HG03469 (cell line): ENCODE measurements at regions not wholly inside any gene's neighbourhood (a gene's known extent, or its start where the extent isn't known, plus 50 kb on each side); places are given as distances from the start of the nearest gene placed in this dataset.

Experiments used
- ATAC-seq: cut with Tn5 transposase; IDR thresholded peaks from one replicate; pipeline ENCODE4 v1.9.1; 2021; ENCODE audit warnings: mild to moderate bottlenecking, moderate library complexity, moderate number of reproducible peaks; ENCODE audit not compliant: unreplicated experiment

GRCh38 chr1:221150996-221151395 lies 271.8 kb downstream of the HLX start:
- no peak for ATAC-seq

GRCh38 chr1:221154932-221155331 lies 275.7 kb downstream of the HLX start:
- ATAC-seq, result no peak

DNA sequence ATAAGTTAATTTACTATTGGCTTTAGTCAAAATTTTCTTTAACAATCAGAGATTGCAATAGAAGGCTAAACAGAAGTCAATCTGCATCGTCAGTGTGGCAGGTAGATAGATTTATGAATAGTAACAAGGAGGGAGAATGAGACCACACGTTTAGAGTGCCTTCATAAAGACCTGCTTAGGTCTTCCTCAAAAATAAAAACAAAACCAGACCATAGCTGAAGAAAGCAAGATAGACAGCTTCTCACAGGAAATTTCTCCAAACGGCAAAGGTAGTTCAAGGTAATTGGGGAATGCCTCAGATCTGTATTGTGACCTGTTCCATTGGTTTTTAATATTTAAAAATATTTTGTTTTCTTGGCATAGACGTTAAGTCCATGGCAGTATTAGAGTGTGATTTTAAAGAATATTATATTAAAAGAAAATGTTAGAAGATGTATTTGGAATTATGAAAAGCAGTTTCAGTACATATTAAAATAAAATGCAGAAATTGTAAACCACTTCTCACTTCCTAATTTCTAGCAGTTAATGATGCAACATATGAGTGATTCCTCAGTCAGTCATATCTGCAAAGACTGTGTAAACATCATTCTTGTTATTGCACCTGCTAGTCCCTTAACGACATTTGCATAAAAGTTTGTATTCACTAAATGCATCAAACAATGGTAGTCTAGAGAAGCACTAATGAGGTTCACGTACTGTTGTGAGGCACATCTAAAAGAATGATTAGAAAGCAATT lies 278.0 kb downstream of the HLX start:
- peak; percentile 97 for ATAC-seq

- no peak for ATAC-seq
Measured at GRCh38 chr1:221159608-221160007, 280.4 kb downstream of the HLX start.

- ATAC-seq, result no peak
Measured at GRCh38 chr1:221161571-221162041, 282.4 kb downstream of the HLX start.

DNA sequence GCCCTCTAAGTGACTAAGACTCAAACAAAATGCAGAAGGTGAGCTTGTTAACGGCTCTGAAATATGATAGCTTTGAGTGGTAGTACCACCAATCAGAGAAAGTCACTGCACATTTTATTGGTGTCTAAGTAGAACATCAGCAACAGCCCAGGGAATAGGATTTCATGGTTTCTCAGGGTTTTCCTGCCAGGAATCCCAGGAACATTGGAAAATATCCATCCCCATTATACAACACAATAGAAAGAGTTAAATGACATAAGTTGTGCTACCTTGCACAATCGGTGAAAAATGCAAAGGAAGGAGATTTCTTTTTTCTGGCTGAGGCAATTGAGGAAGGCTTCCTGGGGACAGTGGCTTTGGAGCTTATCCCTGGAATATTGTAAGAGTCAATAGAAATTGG lies 283.1 kb downstream of the HLX start:
- ATAC-seq, result no peak

- ATAC-seq, result no peak
Measured at GRCh38 chr1:221162939-221163338, 283.7 kb downstream of the HLX start.

DNA sequence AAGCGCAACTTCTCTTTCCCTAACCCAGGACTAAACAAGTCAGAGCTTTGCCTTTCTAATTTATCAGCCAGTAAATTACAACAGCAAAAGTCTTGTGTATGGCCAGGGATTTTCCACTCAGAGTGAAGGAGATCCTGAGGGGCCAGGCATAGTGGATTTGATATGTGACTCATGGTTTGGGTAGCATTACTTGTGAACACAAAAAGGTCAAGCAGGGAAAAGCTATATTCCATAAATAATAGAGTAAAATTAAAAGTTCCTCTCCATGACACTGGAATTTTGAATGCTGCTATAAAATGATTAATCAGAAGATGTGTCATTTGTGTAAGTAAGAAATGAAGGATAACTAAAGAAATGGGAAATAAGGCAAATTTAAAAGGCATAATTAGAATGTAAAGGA lies 284.8 kb downstream of the HLX start:
- ATAC-seq, result no peak

- ATAC-seq, result no peak
Measured at GRCh38 chr1:221164951-221165838, 286.0 kb downstream of the HLX start.

GRCh38 chr1:221165839-221166500 lies 286.7 kb downstream of the HLX start:
- ATAC-seq, result no peak

DNA sequence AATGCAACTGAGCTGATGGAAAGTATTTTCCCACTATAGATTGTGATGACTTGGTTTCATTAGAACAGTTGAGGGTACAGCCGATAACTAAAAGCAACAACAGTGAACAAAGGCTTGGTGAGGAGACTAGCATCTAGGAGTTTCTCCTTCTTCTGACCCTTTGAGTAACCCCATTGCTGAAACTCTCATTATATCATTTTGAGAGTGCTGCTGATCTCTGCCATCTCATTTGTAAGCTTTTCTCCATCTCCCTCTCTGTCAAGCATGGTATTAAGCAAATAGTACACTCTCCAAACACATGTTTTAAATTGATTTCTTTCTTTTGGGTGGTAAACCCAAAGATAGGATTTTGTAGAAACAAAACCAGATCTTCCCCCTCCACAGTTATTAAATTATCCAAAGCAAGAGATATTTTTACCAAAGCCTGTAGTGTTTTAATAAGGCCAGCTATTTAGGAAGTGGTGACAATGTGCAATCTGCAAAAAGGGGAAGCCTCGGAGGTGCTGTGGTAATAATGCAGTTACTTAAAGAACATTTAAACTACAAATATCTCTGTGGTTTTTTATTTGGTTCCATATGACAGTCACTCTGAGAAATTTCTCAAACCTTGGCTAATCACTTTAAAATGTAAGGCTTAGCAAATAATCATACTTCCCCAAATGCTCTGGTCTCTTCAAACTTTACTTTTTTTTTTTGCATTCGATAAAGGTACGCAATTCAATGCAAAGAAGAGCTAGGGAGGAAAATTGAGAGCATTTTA lies 287.5 kb downstream of the HLX start:
- ATAC-seq, result peak; percentile 93

GRCh38 chr1:221169447-221169889 lies 290.2 kb downstream of the HLX start:
- no peak for ATAC-seq

DNA sequence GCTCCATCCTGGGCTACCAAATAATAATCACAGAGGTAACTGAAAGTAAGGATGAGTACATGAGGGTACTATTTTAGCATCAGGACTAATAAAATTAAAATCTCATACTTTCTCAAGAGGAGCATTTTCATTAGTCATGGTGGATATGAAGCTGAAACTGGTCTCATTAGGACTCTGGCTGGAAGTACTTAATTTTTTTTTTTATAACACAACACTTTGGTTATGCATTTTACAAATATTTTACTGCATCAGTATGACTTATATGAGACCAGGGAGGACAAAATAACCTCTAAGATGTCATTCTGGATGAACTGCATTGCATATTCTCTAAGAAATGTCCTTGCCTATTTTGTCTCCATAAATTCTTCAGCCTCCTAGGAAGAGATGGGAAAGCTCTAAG lies 290.9 kb downstream of the HLX start:
- ATAC-seq, result no peak

- no peak for ATAC-seq
Measured at GRCh38 chr1:221171768-221172167, 292.5 kb downstream of the HLX start.

DNA sequence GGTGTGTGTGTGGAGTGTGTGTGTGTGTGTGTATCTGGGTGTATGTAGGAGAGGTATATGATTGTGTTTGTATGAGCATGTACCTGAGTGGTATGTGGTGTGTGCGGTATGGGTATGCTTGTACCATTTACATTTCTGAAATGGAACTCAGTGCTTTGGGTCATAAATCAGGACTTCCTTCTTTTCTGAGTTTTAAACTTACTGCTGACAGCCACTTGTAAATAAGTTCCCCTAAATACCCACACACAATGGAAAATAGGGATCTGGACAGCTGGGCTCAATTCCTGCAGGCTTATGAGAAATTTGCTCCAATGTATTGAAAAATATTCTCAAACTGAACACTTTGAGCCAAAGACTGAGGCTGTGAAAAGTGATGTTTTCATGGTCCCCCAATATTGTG lies 293.6 kb downstream of the HLX start:
- no peak for ATAC-seq

GRCh38 chr1:221174330-221174993 lies 295.2 kb downstream of the HLX start:
- no peak for ATAC-seq

DNA sequence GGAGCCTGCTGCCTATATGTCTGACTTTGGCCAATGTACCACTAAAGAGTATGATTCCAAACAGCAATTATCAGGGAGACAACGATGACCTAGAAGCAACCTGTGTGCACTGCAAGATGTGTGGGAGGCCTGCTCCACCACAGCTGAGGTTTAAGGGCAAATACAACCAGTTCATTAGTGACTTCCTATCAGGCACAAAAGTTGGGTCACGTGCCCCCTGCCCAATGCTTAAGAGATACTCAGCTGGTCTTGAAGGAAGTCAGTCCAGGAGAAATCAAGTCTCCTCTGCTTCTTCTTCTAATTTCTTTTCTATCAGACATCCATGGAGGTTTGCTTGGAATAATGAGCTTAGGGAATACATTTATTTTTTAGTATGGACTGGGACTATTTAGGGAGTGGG lies 296.0 kb downstream of the HLX start:
- ATAC-seq, result no peak

GRCh38 chr1:221180704-221181368 lies 301.6 kb downstream of the HLX start:
- ATAC-seq, result no peak

DNA sequence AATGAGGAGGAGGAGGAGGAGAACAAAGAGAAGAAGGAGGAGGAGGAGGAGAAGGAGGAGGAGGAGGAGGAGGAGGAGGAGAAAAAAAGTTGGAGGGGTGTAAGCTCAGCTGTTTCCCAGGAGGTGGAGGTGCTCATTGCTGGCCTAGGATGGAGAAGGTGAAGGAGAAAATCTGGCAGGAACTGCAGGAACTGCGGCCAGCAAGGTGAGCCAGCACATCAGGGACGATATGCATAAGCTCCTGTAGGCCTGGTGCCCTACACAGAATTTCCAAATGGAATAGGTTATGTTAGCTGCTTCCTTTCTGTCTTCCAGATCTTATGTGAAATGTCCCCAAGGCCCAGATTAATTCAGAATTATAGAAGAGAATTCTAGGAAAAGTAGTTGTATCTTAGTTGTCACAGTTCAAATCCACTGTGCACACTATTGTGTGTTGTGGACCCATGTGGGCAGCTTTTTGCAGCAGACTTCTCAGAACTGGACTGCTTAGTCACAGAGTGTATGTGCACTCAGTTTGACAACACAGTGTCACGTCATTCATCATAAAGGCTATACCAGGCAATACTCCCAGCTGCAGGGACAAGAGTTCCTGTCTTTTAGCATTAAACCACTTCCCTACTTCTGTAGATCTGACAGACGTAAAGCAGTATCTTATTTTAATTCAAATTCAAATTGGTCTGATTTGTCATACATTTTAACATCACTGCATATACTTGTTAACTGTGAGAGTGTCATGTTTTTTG lies 303.7 kb downstream of the HLX start:
- no peak for ATAC-seq
